Gastrocnemius medialis (tissue), 4 donors: ENCODE measurements at regions not wholly inside any gene's neighbourhood (a gene's known extent, or its start where the extent isn't known, plus 50 kb on each side); places are given as distances from the start of the nearest gene placed in this dataset.

Experiments used
- ATAC-seq, 2 donors: fragments of 150-250 bp; one replicate each; pipeline ENCODE4 v1.9.1; 2016
- DNase-seq, 2 donors: peaks; one replicate each; pipeline ENCODE4 v3.0.0-alpha.2; 2019
- H3K27ac ChIP-seq, 4 donors: fragments of 200-600 bp; sonication (generic); 1 replicate in 1 of 4; 2 replicates in 3 of 4; pipeline ENCODE4 v1.5.1; 2016 to 2018; ENCODE audit warnings: mild to moderate bottlenecking in 2 of 4, moderate library complexity in 1 of 4
- H3K27me3 ChIP-seq, 3 donors: fragments of 200-600 bp; sonication (generic) in 2 of 3; 1 replicate in 1 of 3; 2 replicates in 2 of 3; pipeline versions ENCODE4 v1.5.1 to v1.6.0; 2016 to 2019; ENCODE audit warnings: mild to moderate bottlenecking in 1 of 3, moderate library complexity in 1 of 3
- H3K36me3 ChIP-seq, 2 donors: fragments of 200-600 bp; sonication (generic) in 1 of 2; one replicate each; pipeline ENCODE4 v1.5.1; 2017 to 2018
- H3K4me1 ChIP-seq, 2 donors: fragments of 200-600 bp; sonication (generic) in 1 of 2; one replicate each; pipeline ENCODE4 v1.5.1; 2016 to 2017; ENCODE audit warnings: mild to moderate bottlenecking in 2 of 2
- H3K4me3 ChIP-seq, 4 donors: fragments of 200-600 bp; sonication (generic) in 3 of 4; 1 replicate in 1 of 4; 2 replicates in 3 of 4; pipeline ENCODE4 v1.5.1; 2016 to 2019; ENCODE audit warnings: mild to moderate bottlenecking in 2 of 4
- H3K9me3 ChIP-seq, 3 donors: fragments of 200-600 bp; sonication (generic) in 2 of 3; 1 replicate in 1 of 3; 2 replicates in 2 of 3; pipeline ENCODE4 v1.5.1; 2016 to 2019
- CTCF ChIP-seq, 5 experiments: fragments of 450-650 bp in 3 of 5; fragments of 200-600 bp in 2 of 5; sonication (generic) in 2 of 5; IDR thresholded peaks in 4 of 5; conservative IDR thresholded peaks in 1 of 5; 1 replicate in 4 of 5; 2 replicates in 1 of 5; pipeline ENCODE4 v1.5.1; 2016 to 2019; ENCODE audit warnings: antibody characterized with exemption in 5 of 5, mild to moderate bottlenecking in 3 of 5, moderate library complexity in 3 of 5
- POLR2A ChIP-seq, 2 donors: fragments of 450-650 bp; IDR thresholded peaks; one replicate each; pipeline ENCODE4 v1.6.1; 2017; ENCODE audit warnings: antibody characterized with exemption in 2 of 2, mild to moderate bottlenecking in 2 of 2, moderate library complexity in 2 of 2
- in situ Hi-C, 4 donors: fragments of 200-750 bp; cut with MboI; loops; one replicate each; pipeline versions ENCODE4 v1.15.0 to v1.8.0; 2017; ENCODE audit warnings: low sequenced_read_pairs in 4 of 4
- intact Hi-C: fragments of 100-400 bp; cut with DNase I; formaldehyde crosslinking; loops from one replicate; pipeline ENCODE4 v1.15.1; 2023; ENCODE audit warnings: low total_unique reads

GRCh38 chr10:43960981-43961380, 312.3 kb upstream of the ZNF32 start:
- ATAC-seq: no peak
- TF ChIP-seq CTCF (IDR thresholded peaks at IDR 0.05 in 4 of 5, conservative IDR thresholded peaks at IDR 0.05 in 1 of 5): no peak
- TF ChIP-seq POLR2A (IDR thresholded peaks at IDR 0.05): no peak
- in situ Hi-C loops: no loop called here

GRCh38 chr10:43960477-43960876, 311.8 kb upstream of the ZNF32 start:
- Histone ChIP-seq H3K36me3 (no peaks in the 10 kb centered on the region), H3K4me3 (no peak overlapping the region), H3K4me1 (peaks cover 9 to 13% of the 10 kb centered on the region in 2 donors), H3K27ac (peak overlapping the region; percentile 41 to 56 (median 48)), H3K9me3 (no peaks in the 10 kb centered on the region), H3K27me3 (no peaks in the 10 kb centered on the region)
- in situ Hi-C loops (no loop called here), intact Hi-C loops (no loop called here)
- ATAC-seq: no peak
- TF ChIP-seq CTCF (IDR thresholded peaks at IDR 0.05 in 4 of 5, conservative IDR thresholded peaks at IDR 0.05 in 1 of 5): no peak
- no peak for TF ChIP-seq POLR2A (IDR thresholded peaks at IDR 0.05)
- no peak for DNase-seq

More at GRCh38 chr10:43960981-43961380, 312.3 kb upstream of the ZNF32 start:
- intact Hi-C loops: no loop called here
- Histone ChIP-seq H3K9me3 (no peaks in the 10 kb centered on the region), H3K4me1 (peaks cover 9 to 14% of the 10 kb centered on the region in 2 donors), H3K27me3 (no peaks in the 10 kb centered on the region), H3K27ac (peak overlapping the region in 3 of 4 donors; percentile 43 to 56 (median 53)), H3K36me3 (no peaks in the 10 kb centered on the region), H3K4me3 (no peak overlapping the region)
- DNase-seq: no peak

GRCh38 chr10:43960135-43960415, 311.4 kb upstream of the ZNF32 start:
- Histone ChIP-seq H3K4me1 (peaks cover 9 to 10% of the 10 kb centered on the region in 2 donors), H3K4me3 (no peak overlapping the region), H3K27ac (peak overlapping the region in 3 of 4 donors; percentile 43 to 56 (median 53)), H3K36me3 (no peaks in the 10 kb centered on the region), H3K27me3 (no peaks in the 10 kb centered on the region), H3K9me3 (no peaks in the 10 kb centered on the region)
- no peak for TF ChIP-seq CTCF (IDR thresholded peaks at IDR 0.05 in 4 of 5, conservative IDR thresholded peaks at IDR 0.05 in 1 of 5)
- intact Hi-C loops (no loop called here), in situ Hi-C loops (no loop called here)
- no peak for DNase-seq
- ATAC-seq: no peak

- H3K27ac ChIP-seq: peak overlapping the region in 1 of 4 donors; percentile 56
- intact Hi-C loops (no loop called here), in situ Hi-C loops (no loop called here)
- DNase-seq (no peak), ATAC-seq (no peak)
- no peak overlapping the region for H3K4me3 ChIP-seq
- no peaks in the 10 kb centered on the region for H3K36me3 ChIP-seq
- H3K27me3 ChIP-seq: no peaks in the 10 kb centered on the region
- H3K9me3 ChIP-seq: no peaks in the 10 kb centered on the region
- TF ChIP-seq POLR2A (IDR thresholded peaks at IDR 0.05) (no peak), CTCF (IDR thresholded peaks at IDR 0.05 in 4 of 5, conservative IDR thresholded peaks at IDR 0.05 in 1 of 5) (no peak)
- peaks cover 6 to 8% of the 10 kb centered on the region in 2 donors for H3K4me1 ChIP-seq
These were observed 310.9 kb upstream of the ZNF32 start for GRCh38 chr10:43959364-43960134.

GRCh38 chr10:43958964-43959363, 310.3 kb upstream of the ZNF32 start:
- H3K36me3 ChIP-seq: no peaks in the 10 kb centered on the region
- no peak for DNase-seq
- H3K9me3 ChIP-seq: no peaks in the 10 kb centered on the region
- H3K4me1 ChIP-seq: peaks cover under 1 to 2% of the 10 kb centered on the region in 2 donors
- TF ChIP-seq CTCF (IDR thresholded peaks at IDR 0.05 in 4 of 5, conservative IDR thresholded peaks at IDR 0.05 in 1 of 5): no peak
- TF ChIP-seq POLR2A (IDR thresholded peaks at IDR 0.05): no peak
- H3K4me3 ChIP-seq: no peak overlapping the region
- no peak for ATAC-seq
- in situ Hi-C loops (no loop called here), intact Hi-C loops (no loop called here)
- H3K27ac ChIP-seq: no peak overlapping the region
- H3K27me3 ChIP-seq: no peaks in the 10 kb centered on the region
